ENCODE measurements at regions not wholly inside any gene's neighbourhood (a gene's known extent, or its start where the extent isn't known, plus 50 kb on each side); places are given as distances from the start of the nearest gene placed in this dataset.

- Histone ChIP-seq H3K9me3 (ENCODE audit: control insufficient read depth in 1 of 2, insufficient read depth in 1 of 2, low read length in 2 of 2) (peaks cover 0 to 27% of the 10 kb centered on the region in 2 experiments), H3K27me3 (ENCODE audit: control insufficient read depth in 1 of 2, insufficient read depth in 2 of 2, low read length in 2 of 2) (no peaks in the 10 kb centered on the region), H3K4me3 (ENCODE audit: low read length) (no peak overlapping the region), H3K27ac (ENCODE audit: low read depth in 1 of 2, low read length in 2 of 2) (no peak overlapping the region), H3K4me1 (ENCODE audit: insufficient read depth, low read length) (no peaks in the 10 kb centered on the region), H3K36me3 (ENCODE audit: insufficient read depth, low read length) (no peaks in the 10 kb centered on the region)
- H3K4me1 Mint-ChIP-seq (ENCODE audit: low read depth), result no peaks in the 10 kb centered on the region
- CTCF ChIA-PET, result no interaction called here
- no peaks in the 10 kb centered on the region for H3K36me3 Mint-ChIP-seq (ENCODE audit: low read depth)
- DNase-seq (no peak), ATAC-seq (ENCODE audit: poor library complexity) (no peak)
- H3K4me3 Mint-ChIP-seq, result no peak overlapping the region
- POLR2A ChIA-PET, result no interaction called here
- TF ChIP-seq CTCF (IDR thresholded peaks at IDR 0.05), result no peak
- H3K9me3 Mint-ChIP-seq, result peaks cover 6% of the 10 kb centered on the region
- no peak overlapping the region for H3K27ac Mint-ChIP-seq
- H3K27me3 Mint-ChIP-seq, result peaks cover 6% of the 10 kb centered on the region
- intact Hi-C loops (cut with DNase I, micrococcal nuclease), result no loop called here
Measured at GRCh38 chr10:44197646-44198045, 187.3 kb downstream of the CXCL12 start.

GRCh38 chr10:44196336-44196735 lies 188.6 kb downstream of the CXCL12 start:
- no peak for TF ChIP-seq CTCF (IDR thresholded peaks at IDR 0.05)
- no peaks in the 10 kb centered on the region for H3K4me1 ChIP-seq (ENCODE audit: insufficient read depth, low read length)
- H3K9me3 ChIP-seq (ENCODE audit: control insufficient read depth in 1 of 2, insufficient read depth in 1 of 2, low read length in 2 of 2), result peaks cover 0 to 19% of the 10 kb centered on the region in 2 experiments
- H3K27ac ChIP-seq (ENCODE audit: low read depth in 1 of 2, low read length in 2 of 2), result no peak overlapping the region
- H3K4me1 Mint-ChIP-seq (ENCODE audit: low read depth), result no peaks in the 10 kb centered on the region
- no peaks in the 10 kb centered on the region for H3K9me3 Mint-ChIP-seq
- POLR2A ChIA-PET, result no interaction called here
- H3K27me3 Mint-ChIP-seq, result peaks cover 6% of the 10 kb centered on the region
- no peak overlapping the region for H3K4me3 Mint-ChIP-seq
- H3K4me3 ChIP-seq (ENCODE audit: low read length), result no peak overlapping the region
- no peak overlapping the region for H3K27ac Mint-ChIP-seq
- H3K36me3 Mint-ChIP-seq (ENCODE audit: low read depth), result no peaks in the 10 kb centered on the region
- DNase-seq (no peak), ATAC-seq (ENCODE audit: poor library complexity) (no peak)
- CTCF ChIA-PET, result interaction anchor here (0.6 kb wide), 1 partner anchor 389 kb away, joined by 3 read pairs; no protein-coding TSS in a partner anchor
- no peaks in the 10 kb centered on the region for H3K36me3 ChIP-seq (ENCODE audit: insufficient read depth, low read length)
- intact Hi-C loops (cut with DNase I, micrococcal nuclease), result no loop called here
- H3K27me3 ChIP-seq (ENCODE audit: control insufficient read depth in 1 of 2, insufficient read depth in 2 of 2, low read length in 2 of 2), result no peaks in the 10 kb centered on the region

- TF ChIP-seq CTCF (IDR thresholded peaks at IDR 0.05), result no peak
- Histone ChIP-seq H3K27ac (ENCODE audit: low read depth in 1 of 2, low read length in 2 of 2) (no peak overlapping the region), H3K9me3 (ENCODE audit: control insufficient read depth in 1 of 2, insufficient read depth in 1 of 2, low read length in 2 of 2) (peaks cover 0 to 15% of the 10 kb centered on the region in 2 experiments), H3K4me1 (ENCODE audit: insufficient read depth, low read length) (no peaks in the 10 kb centered on the region), H3K27me3 (ENCODE audit: control insufficient read depth in 1 of 2, insufficient read depth in 2 of 2, low read length in 2 of 2) (no peaks in the 10 kb centered on the region), H3K36me3 (ENCODE audit: insufficient read depth, low read length) (no peaks in the 10 kb centered on the region), H3K4me3 (ENCODE audit: low read length) (no peak overlapping the region)
- H3K4me1 Mint-ChIP-seq (ENCODE audit: low read depth), result no peaks in the 10 kb centered on the region
- intact Hi-C loops (cut with DNase I, micrococcal nuclease), result no loop called here
- no peaks in the 10 kb centered on the region for H3K9me3 Mint-ChIP-seq
- ATAC-seq (ENCODE audit: poor library complexity) (no peak), DNase-seq (no peak)
- ChIA-PET CTCF (no interaction called here), POLR2A (no interaction called here)
- H3K27me3 Mint-ChIP-seq, result peaks cover 6% of the 10 kb centered on the region
- H3K36me3 Mint-ChIP-seq (ENCODE audit: low read depth), result no peaks in the 10 kb centered on the region
- H3K4me3 Mint-ChIP-seq, result no peak overlapping the region
- no peak overlapping the region for H3K27ac Mint-ChIP-seq
Measured at GRCh38 chr10:44196008-44196320, 188.9 kb downstream of the CXCL12 start.

Data from CD4-positive, alpha-beta T cell (primary cell).